ENCODE measurements at regions not wholly inside any gene's neighbourhood (a gene's known extent, or its start where the extent isn't known, plus 50 kb on each side); places are given as distances from the start of the nearest gene placed in this dataset.

- DNase-seq: no peak
Observed at GRCh38 chr5:61689153-61689846, 357.2 kb downstream of the ZSWIM6 start.

- no peak for DNase-seq
Observed at GRCh38 chr5:61697809-61698558, 365.9 kb downstream of the ZSWIM6 start.

- no peak for DNase-seq
Observed at GRCh38 chr5:61701877-61702602, 370.0 kb downstream of the ZSWIM6 start.

- DNase-seq: no peak
Observed at GRCh38 chr5:61702784-61703183, 370.7 kb downstream of the ZSWIM6 start.

- no peak for DNase-seq
Observed at GRCh38 chr5:61704289-61704688, 372.2 kb downstream of the ZSWIM6 start.

- no peak for DNase-seq
Observed at GRCh38 chr5:61706751-61707150, 374.7 kb downstream of the ZSWIM6 start.

GRCh38 chr5:61719124-61719523 lies 387.1 kb downstream of the ZSWIM6 start:
- no peak for DNase-seq

GRCh38 chr5:61720829-61721228 lies 388.8 kb downstream of the ZSWIM6 start:
- no peak for DNase-seq

- no peak for DNase-seq
Observed at GRCh38 chr5:61724102-61724501, 392.0 kb downstream of the ZSWIM6 start.

- no peak for DNase-seq
Observed at GRCh38 chr5:61728287-61728686, 396.2 kb downstream of the ZSWIM6 start.

- no peak for DNase-seq
Observed at GRCh38 chr5:61730866-61731265, 398.8 kb downstream of the ZSWIM6 start.

GRCh38 chr5:61731267-61731945 lies 399.3 kb downstream of the ZSWIM6 start:
- no peak for DNase-seq

GRCh38 chr5:61731946-61732314 lies 399.9 kb downstream of the ZSWIM6 start:
- DNase-seq: no peak

GRCh38 chr5:61732369-61732768 lies 400.3 kb downstream of the ZSWIM6 start:
- no peak for DNase-seq

- no peak for DNase-seq
Observed at GRCh38 chr5:61732796-61733195, 400.7 kb downstream of the ZSWIM6 start.

- no peak for DNase-seq
Observed at GRCh38 chr5:61734001-61734400, 401.9 kb downstream of the ZSWIM6 start.

- DNase-seq: no peak
Observed at GRCh38 chr5:61734966-61735365, 402.9 kb downstream of the ZSWIM6 start.

- DNase-seq: no peak
Observed at GRCh38 chr5:61735531-61735930, 403.5 kb downstream of the ZSWIM6 start.

GRCh38 chr5:61735995-61736394 lies 403.9 kb downstream of the ZSWIM6 start:
- no peak for DNase-seq

- DNase-seq: no peak
Observed at GRCh38 chr5:61737301-61737963, 405.4 kb downstream of the ZSWIM6 start.

GRCh38 chr5:61737964-61738340 lies 405.9 kb downstream of the ZSWIM6 start:
- no peak for DNase-seq

GRCh38 chr5:61738446-61738845 lies 406.4 kb downstream of the ZSWIM6 start:
- no peak for DNase-seq
